ENCODE measurements at regions not wholly inside any gene's neighbourhood (a gene's known extent, or its start where the extent isn't known, plus 50 kb on each side); places are given as distances from the start of the nearest gene placed in this dataset.
A peak's percentile ranks its signal among the peaks of the same experiment; 100 is the strongest.

DNA sequence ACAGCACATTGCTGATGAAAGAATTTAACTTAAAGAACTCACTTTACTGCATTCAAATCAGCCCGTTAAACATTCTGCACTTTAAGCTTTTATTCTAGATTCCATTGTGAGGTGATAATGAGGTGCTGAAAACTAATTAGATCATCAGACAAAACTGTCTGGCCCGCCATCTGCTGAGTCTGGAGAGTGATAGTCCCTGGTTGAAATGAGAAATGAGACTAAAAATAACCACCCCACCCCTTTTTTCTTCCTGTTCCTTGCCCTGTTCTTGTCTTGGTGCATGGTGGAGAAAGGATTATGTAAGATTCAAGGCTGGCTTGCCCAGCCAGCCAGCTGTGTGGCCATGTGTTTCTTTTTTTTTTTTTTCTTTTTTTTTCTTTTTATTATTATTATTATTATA is 277.0 kb upstream of the COBL start:
- TF ChIP-seq, protein P1, sequence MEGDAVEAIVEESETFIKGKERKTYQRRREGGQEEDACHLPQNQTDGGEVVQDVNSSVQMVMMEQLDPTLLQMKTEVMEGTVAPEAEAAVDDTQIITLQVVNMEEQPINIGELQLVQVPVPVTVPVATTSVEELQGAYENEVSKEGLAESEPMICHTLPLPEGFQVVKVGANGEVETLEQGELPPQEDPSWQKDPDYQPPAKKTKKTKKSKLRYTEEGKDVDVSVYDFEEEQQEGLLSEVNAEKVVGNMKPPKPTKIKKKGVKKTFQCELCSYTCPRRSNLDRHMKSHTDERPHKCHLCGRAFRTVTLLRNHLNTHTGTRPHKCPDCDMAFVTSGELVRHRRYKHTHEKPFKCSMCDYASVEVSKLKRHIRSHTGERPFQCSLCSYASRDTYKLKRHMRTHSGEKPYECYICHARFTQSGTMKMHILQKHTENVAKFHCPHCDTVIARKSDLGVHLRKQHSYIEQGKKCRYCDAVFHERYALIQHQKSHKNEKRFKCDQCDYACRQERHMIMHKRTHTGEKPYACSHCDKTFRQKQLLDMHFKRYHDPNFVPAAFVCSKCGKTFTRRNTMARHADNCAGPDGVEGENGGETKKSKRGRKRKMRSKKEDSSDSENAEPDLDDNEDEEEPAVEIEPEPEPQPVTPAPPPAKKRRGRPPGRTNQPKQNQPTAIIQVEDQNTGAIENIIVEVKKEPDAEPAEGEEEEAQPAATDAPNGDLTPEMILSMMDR (IDR thresholded peaks at IDR 0.05; ENCODE audit: partially characterized antibody, unreplicated experiment) = no peak
- Mint-ChIP-seq H3K4me3 (ENCODE audit: unreplicated experiment) (peak overlapping the region; percentile 74), H3K27me3 (ENCODE audit: unreplicated experiment) (peaks cover 3% of the 10 kb centered on the region), H3K9me3 (ENCODE audit: unreplicated experiment) (peaks cover 8% of the 10 kb centered on the region), H3K36me3 (ENCODE audit: unreplicated experiment) (peaks cover 2% of the 10 kb centered on the region), H3K4me1 (ENCODE audit: low read depth, unreplicated experiment) (peaks cover 31% of the 10 kb centered on the region), H3K27ac (ENCODE audit: unreplicated experiment) (peak overlapping the region; percentile 96)
- peak; percentile 47 for DNase-seq

DNA sequence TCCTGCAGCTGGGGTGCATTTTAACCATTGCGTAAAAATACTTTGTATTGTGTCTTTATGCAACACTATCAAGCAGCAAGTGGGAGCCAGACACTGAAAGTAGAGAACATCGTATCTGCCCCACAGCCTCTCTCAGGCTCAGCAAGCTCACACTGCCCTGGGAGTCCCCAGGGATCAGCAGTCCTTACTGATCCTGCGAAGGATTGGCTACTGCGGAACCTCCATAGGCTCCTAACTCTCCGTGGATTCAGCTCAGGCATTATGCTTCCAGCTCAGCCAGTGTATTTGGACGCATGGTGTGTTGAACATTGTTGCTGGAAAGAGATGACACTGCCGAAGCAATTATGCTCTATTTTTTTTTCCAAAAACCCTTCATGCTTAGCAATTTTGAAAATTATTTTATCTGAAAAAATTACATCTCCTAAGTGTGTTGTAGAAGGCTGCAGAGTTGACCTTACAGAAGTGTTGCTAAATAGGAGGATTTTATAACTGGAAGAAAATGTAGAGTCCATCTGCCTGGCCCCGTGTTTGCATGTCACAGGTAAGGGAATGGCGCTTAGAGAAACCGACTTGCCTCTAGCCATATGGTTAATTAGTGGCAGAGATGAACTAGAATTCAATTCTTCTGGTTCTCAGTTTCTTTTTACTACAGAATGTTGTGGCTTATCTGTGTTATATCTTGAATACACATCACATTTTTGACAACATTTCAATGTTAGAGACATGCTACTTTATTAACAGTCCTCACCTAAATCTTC is 276.4 kb upstream of the COBL start:
- Mint-ChIP-seq H3K9me3 (ENCODE audit: unreplicated experiment) (peaks cover 8% of the 10 kb centered on the region), H3K27ac (ENCODE audit: unreplicated experiment) (peak overlapping the region; percentile 96), H3K27me3 (ENCODE audit: unreplicated experiment) (peaks cover 3% of the 10 kb centered on the region), H3K36me3 (ENCODE audit: unreplicated experiment) (no peaks in the 10 kb centered on the region), H3K4me3 (ENCODE audit: unreplicated experiment) (peak overlapping the region; percentile 74), H3K4me1 (ENCODE audit: low read depth, unreplicated experiment) (peaks cover 32% of the 10 kb centered on the region)
- DNase-seq = peak; percentile 78
- TF ChIP-seq, protein P1 (IDR thresholded peaks at IDR 0.05; ENCODE audit: partially characterized antibody, unreplicated experiment) = no peak

DNA sequence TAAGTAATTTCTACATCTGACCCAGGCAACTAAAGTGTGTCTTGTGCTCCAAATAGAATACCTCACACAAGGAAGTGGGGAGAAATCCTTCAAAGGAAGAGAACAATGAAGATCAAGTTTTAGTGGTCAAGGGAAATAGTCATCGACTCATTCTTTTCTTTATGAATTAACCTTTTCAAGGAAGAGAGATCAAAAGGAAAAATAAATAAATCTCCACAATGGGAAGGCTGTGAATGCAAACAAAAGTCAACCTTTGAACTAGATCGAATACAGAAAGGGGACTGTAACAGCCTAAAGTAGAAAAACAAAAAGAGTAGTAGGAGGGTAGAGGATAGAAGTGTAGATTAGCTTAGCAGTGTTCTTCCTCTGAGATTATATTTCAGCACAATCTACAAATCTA is 274.6 kb upstream of the COBL start:
- H3K36me3 Mint-ChIP-seq (ENCODE audit: unreplicated experiment) = no peaks in the 10 kb centered on the region
- peaks cover 5% of the 10 kb centered on the region for H3K9me3 Mint-ChIP-seq (ENCODE audit: unreplicated experiment)
- DNase-seq = no peak
- no peak overlapping the region for H3K4me3 Mint-ChIP-seq (ENCODE audit: unreplicated experiment)
- peak overlapping the region; percentile 2 for H3K27ac Mint-ChIP-seq (ENCODE audit: unreplicated experiment)
- TF ChIP-seq, protein P1 (IDR thresholded peaks at IDR 0.05; ENCODE audit: partially characterized antibody, unreplicated experiment) = no peak
- H3K27me3 Mint-ChIP-seq (ENCODE audit: unreplicated experiment) = peaks cover 3% of the 10 kb centered on the region
- peaks cover 32% of the 10 kb centered on the region for H3K4me1 Mint-ChIP-seq (ENCODE audit: low read depth, unreplicated experiment)

DNA sequence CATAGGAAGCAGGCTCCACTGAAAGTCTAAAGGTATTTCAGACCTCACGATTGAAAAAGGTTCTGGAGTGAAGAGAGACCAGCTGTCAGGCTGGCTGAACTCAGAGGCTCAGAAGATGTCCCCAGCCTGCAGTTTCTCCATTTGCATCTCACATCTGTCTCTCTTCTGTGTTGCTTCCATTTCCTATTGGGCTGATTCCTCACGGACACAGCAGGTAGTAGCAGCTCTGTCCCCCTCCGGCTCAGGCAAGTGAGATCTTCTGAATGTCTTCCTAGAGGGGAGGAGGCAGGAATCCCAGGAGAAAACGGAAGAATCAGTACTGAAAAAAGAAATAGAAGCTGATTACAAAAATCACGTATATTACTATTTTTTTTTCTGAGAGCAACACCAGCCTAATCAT is 274.1 kb upstream of the COBL start:
- DNase-seq = peak; percentile 20
- peaks cover 5% of the 10 kb centered on the region for H3K9me3 Mint-ChIP-seq (ENCODE audit: unreplicated experiment)
- H3K27me3 Mint-ChIP-seq (ENCODE audit: unreplicated experiment) = peaks cover 3% of the 10 kb centered on the region
- H3K4me1 Mint-ChIP-seq (ENCODE audit: low read depth, unreplicated experiment) = peaks cover 32% of the 10 kb centered on the region
- peak overlapping the region; percentile 53 for H3K27ac Mint-ChIP-seq (ENCODE audit: unreplicated experiment)
- H3K36me3 Mint-ChIP-seq (ENCODE audit: unreplicated experiment) = no peaks in the 10 kb centered on the region
- TF ChIP-seq, protein P1 (IDR thresholded peaks at IDR 0.05; ENCODE audit: partially characterized antibody, unreplicated experiment) = no peak
- H3K4me3 Mint-ChIP-seq (ENCODE audit: unreplicated experiment) = peak overlapping the region; percentile 34

DNA sequence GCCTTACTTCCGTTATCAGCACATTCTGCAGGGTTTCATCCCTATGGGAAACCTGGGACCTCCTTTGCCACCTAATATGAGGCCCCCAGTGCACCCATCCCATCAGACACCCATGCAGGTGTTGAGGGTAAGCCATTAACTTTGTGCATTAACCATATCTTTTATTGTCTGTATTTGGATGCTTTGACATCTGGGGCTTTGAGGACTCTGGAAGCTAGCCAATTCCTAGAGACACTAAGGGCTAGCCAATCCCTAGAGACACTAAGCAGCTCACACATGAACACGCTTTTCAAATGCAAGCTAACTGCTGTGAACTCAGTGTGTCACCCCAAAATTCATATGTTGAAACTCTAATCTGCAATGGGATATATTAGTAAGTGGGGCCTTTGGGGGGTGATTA is 272.5 kb upstream of the COBL start:
- Mint-ChIP-seq H3K27me3 (ENCODE audit: unreplicated experiment) (peaks cover 3% of the 10 kb centered on the region), H3K9me3 (ENCODE audit: unreplicated experiment) (peaks cover 5% of the 10 kb centered on the region), H3K27ac (ENCODE audit: unreplicated experiment) (no peak overlapping the region), H3K4me1 (ENCODE audit: low read depth, unreplicated experiment) (peaks cover 32% of the 10 kb centered on the region), H3K4me3 (ENCODE audit: unreplicated experiment) (no peak overlapping the region), H3K36me3 (ENCODE audit: unreplicated experiment) (no peaks in the 10 kb centered on the region)
- TF ChIP-seq, protein P1 (IDR thresholded peaks at IDR 0.05; ENCODE audit: partially characterized antibody, unreplicated experiment) = no peak
- no peak for DNase-seq
